ENCODE measurements at regions not wholly inside any gene's neighbourhood (a gene's known extent, or its start where the extent isn't known, plus 50 kb on each side); places are given as distances from the start of the nearest gene placed in this dataset.

DNA sequence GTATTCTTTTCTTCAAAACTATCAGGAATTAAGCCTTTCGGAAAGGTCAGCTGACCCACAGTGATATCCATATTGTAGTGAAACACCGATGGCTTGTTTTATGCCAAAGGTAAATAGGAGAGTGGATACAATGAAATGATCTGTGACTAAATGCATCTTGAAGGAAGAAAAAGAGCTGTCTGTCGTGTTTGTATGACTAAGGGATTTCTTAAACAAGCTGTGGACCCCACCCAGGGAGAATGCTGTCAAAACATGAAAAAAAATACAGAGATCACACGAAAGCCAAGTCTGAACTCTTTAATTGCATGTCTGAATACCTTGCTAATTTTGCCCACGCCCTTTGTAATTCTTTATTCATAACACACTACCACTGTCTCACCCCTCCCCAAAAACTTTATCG, 286.4 kb upstream of the WWC1 start:
- no peak for DNase-seq

DNA sequence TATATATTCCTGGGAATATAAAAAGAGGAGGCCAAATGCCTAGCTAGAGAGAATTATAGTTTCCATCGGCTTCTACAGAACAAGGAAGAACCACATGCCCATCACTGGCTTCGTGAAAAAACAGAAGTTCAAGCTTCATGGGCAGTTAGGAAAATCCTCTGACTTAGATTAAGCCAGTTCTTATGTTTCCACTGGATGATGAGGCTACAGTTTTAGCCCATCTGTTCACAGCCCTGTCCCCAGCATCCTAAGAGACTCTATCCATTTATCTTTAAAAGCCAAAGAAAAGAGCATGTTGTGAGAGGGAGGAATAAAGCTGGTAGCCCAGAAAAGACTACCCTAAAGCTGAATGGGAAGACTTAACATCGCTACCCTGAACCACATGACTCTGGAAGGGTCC, 285.5 kb upstream of the WWC1 start:
- DNase-seq, result peak in 1 of 58 donors; percentile 18

DNA sequence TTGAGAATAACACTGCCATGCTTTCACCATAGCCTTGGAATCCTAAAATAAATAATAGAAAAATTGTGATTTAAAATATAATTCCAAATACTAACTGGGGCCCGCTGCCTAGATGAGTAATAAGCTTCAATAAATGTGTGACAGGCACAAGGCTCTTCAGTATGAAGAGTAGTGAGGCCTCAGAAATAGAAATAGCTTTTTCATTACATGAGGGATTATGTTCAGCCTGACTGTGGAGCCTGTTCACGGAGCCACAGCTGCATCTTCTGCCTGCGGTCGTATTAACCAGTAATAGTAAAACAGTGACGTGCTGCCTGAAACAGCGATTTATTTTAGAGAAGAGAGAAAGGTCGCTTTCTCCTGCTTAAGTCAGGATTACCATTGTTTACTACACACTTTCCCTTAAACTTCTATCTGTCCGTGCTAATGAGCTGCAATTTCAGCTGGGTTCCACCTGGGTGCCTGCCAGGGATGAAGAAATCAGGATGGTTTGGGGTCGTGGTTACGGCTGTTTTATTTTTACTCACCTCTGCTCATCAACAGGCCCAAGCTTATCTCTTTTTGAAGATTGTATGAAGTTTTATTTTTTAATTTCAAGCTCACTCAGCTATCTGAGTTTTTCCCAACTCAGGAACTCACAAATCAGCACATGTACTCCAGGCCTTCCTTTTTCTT, 284.9 kb upstream of the WWC1 start:
- DNase-seq, result peak in 3 of 58 donors; percentile 2 to 8 (median 3)

DNA sequence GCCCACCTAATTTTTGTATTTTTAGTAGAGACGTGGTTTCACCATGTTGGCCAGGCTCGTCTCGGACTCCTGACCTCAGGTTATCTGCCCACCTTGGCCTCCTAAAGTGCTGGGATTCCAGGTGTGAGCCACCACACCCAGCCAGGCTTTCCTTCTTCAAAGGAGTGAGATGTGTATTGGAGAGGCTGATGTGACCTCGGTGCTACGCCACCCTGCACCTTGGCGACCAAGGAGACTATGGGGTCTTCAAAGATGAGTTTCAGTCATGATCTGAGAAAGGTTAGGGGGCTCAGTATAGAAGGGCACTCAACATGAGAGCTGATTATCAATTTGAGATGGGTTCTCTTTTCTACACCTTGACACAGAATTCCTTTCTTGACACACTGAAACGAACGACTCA, 284.2 kb upstream of the WWC1 start:
- no peak for DNase-seq

DNA sequence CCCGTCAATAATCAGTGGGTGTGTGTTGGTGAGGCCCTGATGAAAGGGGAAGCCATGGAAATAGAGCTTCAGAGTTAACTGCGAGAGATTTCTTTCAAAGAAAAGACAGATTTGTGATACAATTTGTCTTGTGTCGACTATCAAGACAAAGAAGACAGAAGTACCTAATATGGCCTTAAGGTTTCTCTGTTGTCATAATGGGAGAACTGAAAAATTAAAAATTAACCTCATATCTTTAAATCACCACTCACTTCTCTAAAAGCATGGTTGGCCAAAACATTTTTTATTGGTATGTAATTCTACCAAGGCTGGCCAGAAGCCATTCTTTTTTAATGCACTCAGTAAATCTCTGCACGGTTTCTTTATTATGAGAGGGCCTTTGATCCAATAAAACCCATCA, 282.9 kb upstream of the WWC1 start:
- no peak for DNase-seq

DNA sequence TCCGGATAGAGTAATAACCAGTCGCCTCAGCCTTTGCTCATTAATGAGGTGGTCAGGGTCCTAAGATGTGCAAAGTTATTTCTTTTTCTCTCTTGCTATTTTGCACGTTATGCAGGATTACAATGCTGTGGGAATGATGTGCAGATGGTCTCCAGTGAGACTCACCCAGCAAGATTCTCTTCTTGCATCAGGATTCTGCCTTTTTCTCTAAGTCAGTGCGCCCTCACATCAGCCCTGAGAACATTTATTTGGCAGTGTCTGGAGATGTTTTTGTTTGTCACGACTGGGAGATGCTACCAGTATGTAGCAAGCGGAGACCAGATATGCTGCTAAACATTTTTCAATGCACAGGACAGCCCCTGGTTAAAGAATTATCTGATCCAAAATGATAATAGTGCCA, 280.3 kb upstream of the WWC1 start:
- no peak for DNase-seq

DNA sequence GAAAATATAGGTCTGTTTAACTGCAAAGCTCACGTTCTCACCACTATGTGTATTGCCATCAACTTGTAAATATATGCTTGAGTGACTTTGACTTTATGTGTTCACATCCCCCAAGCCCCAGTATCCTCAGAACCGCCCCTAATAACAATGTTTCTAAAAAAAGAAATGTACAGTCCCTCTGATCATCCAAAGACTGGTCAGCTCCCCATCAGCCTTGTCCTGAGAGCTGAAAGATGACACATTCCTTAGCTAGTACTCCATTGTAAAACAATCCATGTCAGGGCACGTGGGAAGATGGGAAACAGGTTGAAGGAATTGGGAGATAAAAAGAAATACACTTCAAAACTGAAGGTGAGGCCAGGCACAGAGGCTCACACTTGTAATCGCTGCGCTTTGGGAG, 279.4 kb upstream of the WWC1 start:
- no peak for DNase-seq

DNA sequence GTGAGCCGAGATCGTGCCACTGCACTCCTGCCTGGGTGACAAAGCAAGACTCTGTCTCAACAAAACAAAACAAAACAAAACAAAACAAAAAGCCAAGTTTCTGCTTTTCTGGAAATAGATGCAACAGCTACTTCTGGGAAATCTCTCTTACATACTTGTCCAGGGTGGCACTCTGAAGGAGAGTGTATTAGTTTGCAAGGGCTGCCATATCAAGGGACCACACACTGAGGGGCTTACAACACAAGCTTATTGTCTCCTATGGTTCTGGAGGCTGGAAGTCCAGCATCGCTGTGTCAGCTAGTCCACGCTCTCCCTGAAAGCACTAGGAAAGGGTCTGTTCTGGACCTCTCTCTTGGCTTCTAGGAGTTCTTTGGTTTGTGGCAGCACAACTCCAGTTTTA, 277.9 kb upstream of the WWC1 start:
- DNase-seq, result no peak

DNA sequence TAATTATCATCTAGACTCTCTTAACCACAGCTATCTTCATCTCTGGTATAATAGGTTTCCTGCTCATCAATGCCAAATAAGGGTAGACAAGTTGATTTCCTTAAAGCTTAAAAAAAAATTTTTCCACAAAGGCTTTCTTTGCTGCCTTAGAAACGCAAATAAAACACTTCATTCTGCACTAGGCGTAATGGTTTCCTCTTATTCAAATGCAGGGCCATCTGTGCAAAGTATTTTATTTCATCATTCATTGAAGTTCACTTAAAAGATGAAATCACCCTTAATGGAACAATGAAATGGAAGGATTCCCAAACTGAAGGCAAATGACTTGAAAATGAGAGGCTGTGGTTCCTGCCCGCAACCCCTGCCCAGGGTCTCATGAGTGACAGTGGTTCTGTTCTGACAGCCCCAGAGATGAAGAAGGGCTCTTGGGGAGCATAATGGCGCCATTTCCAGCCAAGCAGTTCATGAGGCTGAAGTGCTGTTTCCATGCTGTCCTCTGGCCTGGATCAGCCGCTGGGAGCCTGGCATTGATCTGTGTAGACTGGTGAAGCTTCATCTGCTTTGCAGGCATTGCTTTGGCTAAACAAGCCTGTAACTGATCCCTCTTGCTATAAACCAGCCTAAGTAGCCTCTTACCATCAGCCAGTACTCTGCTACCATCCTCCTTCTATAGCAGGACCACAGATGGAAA, 276.9 kb upstream of the WWC1 start:
- DNase-seq, result no peak

DNA sequence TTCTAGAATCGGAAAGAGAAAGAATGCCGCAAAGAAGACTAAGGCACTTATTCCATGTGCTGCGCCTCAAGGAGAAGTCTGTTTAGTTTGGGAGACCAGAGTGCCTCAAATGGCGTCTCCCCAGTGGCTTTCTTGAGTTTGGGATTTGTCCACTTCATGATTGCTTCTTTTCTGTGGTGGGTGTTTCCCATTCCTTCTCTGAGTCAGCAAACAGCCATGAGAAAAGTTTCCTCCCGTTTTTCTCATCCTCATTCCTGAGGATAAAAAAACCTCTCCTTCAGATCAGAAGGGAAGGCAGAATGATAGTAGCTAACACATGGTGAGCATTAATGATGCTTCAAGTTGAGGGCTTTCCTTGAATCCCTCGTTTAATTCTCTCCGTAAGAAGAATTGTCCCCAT, 275.9 kb upstream of the WWC1 start:
- no peak for DNase-seq

DNA sequence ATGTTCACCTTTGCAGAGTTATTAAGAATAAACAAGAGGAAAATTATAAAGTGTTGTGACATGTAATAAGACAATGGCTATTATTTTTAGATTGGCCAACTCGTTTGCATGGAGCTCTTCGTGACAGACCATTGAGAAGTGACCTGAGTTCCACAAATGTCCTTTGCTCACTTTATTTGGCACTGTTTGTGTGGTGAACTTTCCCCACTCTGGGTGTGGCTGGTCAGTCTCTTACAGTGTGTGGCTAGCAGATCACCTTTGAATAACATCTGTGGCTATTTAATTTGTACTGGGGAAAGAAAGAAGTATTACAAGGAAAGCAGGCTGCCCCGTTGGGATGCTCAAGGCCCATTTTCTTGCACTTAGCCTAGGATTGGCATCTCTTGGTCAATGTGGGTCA, 274.1 kb upstream of the WWC1 start:
- DNase-seq, result no peak

DNA sequence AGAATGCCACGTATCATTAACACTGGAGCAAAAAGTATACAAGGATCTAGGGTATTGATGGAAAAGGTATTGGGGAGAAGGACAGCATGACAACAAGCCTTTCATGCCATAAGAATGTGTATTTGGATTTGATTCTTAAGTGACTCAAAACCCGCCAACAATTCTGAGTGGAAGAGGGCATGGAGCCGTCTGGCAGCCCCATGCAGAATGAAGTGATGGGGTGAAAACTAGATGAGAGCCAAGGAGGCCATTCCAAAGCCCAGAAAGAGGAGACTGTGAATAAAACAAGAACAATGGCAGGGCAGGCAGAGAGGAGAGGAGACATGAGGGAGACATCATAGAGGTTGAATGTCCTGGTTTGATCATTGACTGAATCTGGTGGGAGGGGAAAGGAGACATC, 272.3 kb upstream of the WWC1 start:
- DNase-seq, result peak in 2 of 58 donors; percentile 5 to 9

DNA sequence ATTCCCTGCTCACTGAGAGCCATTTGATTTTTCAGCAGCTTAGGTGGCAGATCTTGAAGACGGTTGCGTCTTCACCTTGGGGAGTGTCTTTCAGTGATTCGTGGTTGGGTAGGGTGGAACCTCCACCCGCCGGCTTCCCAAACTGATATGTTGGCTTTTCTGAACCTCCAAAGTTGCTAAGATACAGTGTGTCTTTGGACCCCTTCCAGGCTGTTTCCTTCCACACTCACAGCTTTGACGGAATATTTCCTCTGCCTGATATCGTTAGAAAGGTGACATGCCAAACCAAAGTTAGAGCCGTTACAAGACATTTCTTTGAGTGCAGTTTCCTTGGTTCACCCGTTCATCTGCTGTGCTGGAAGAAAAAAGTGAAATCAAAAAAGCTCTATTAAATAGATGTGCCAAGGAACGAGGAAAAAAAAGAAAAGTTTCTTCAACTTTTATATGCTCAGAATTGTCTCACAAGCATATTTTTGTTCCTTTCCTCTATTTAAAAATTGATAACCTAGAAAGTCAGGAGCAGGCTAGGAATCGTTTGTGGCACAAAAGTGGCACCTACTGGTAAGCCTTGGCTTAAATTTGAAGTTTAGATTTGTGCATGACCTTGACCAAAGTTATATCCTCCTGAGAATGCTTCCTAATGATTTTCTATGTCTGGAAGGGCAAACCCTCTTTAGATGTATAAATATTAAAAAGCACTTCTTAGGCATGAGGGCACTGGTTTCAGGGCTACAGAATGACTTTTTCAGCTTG, 270.7 kb upstream of the WWC1 start:
- DNase-seq, result no peak

DNA sequence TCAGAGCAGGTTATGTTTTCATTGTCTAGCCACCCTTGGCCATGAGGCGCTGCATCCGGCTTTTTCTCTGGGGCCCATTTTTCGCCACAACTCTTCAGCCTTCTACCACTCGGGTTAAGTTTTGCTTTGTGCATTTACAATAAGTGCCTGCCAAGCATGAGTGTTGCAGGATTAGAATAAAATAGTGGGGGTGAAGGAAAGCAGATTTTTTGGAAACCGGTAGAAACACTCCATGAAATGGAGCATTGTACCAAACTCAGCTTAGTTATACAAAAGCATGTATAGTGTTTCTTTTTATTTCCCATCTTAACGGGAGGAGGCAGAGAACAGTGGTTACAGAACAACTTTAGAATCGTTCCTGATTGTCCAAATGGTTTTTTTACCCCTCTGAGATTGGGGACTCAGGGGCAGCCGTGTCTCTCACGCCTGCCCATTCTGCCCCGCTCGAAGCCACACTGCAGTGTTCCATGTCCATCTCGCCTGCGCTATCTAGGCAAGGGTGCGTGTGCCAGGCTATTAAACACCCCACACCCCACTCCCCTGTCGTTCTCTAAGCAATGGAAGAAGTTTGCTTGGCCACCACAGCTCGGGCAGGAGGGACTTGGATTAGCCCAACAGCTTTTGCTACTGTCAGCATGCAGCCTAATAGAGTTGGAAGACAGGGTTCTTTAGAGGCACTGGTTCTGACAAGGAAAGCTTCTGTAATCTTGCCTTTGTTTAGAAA, 268.8 kb upstream of the WWC1 start:
- DNase-seq, result peak in 2 of 58 donors; percentile 19 to 43

DNA sequence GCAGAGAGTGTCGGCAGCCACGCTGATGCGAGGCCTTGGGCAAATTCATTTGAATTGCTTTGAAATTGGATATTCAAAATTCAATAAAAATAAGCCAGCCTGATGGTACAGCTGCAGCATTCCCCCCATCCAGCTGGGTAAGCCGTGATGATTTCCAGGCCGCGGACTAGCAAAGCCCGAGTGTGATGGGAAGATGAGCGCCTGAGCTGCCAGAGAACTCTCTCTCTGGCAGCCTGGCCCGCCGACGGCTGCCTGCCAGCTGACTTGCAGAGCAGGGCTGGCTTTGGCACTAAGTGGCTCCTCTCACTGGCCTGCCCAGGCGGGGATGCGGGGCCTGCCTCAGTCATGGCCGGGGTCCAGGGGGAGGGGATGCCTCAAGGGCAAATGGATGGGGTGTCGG, 268.3 kb upstream of the WWC1 start:
- DNase-seq, result peak in 55 of 58 donors; percentile 13 to 79 (median 55)

DNA sequence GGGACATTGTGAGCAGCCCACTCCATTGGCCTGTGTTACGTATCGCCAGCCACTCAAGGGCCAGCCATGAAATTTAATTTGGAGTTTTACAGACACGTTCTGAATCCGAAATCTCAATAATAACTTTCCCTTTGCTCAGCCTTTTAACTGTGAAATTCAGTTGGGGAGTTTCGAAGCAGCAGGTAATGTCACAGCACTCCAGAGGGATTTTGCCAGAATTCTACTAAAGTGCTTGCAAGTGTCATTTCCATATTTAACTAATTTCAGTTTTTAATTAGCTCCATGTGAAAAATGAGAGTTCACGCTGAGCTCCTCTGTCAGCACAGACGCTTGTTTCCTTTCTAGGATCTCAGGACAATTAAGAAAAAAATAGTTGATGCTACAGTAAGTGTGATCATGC, 267.1 kb upstream of the WWC1 start:
- DNase-seq, result no peak

DNA sequence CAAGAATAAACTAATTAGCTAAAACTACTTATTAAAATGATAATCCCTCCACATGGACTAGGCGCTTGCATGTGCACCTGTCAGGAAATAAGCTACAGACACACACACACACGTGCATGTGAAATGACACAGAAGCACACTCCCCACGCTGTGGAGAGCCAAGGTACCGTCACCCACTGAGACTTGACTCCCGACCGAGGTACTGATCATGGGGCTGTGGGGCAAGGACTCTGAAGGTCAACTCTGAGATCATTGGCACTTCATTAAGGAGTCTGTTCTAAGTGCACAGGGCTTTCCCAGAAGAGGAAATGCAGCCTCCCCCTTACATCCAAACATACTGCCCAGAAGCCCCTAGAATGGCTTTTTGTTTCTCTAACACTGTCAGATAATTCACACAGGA, 264.4 kb upstream of the WWC1 start:
- no peak for DNase-seq

DNA sequence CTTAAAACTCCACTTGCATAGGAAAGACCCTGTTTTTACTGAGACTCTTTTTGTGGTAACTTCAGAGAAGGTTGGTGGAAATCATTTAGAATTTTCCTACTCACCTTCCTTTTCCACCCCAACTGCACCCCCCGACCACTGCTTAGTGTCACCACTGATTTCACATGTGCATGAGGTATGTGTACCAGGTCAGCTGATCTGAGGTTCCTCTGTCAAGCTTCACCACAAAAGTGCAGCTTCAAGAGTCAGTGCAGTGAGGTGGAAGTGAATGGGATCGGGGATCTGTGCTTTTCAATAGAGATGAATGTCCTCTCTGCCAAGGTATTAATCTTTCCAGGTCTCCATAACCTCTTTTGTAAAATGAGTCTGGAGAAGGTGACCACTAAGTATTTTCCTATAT, 260.5 kb upstream of the WWC1 start:
- no peak for DNase-seq

DNA sequence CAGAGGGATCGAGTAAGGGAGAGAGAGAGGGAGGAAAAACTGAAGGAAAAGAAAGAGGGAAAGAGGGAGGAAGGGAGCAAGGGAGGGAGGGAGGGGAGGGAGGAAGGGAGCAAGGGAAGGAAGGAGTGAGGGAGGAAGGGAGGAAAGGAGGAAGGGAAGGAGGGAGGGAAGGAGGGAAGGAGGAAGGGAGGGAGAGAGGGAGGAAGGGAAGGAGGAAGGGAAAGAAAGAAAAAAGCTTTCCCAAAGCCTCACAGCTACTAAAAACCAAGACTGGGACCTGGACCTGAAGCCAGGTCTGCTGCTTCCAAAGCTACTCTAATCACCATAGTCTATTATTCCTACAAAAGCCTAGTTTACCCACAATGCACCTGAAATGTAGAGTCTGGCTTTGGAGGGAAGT, 259.8 kb upstream of the WWC1 start:
- DNase-seq, result no peak

DNA sequence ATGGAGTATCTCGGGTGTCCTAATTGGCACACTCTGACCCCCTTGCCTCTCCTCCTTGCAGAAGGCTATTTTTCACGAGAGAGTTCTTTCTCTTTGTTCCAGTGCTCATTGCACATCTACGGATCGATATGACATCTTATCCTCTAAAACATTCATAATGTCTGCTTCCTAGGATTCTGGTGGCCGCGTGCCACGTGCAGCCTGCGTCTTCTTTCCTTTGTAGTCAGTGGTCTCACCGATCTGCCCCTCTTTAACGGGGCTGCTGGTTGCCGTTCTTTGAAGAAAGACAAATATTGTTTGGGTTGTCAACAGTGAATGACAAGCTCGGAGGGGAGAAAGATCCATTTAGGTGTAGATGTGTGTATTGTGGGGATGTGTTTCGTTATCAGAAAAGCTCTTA, 252.4 kb upstream of the WWC1 start:
- no peak for DNase-seq

DNA sequence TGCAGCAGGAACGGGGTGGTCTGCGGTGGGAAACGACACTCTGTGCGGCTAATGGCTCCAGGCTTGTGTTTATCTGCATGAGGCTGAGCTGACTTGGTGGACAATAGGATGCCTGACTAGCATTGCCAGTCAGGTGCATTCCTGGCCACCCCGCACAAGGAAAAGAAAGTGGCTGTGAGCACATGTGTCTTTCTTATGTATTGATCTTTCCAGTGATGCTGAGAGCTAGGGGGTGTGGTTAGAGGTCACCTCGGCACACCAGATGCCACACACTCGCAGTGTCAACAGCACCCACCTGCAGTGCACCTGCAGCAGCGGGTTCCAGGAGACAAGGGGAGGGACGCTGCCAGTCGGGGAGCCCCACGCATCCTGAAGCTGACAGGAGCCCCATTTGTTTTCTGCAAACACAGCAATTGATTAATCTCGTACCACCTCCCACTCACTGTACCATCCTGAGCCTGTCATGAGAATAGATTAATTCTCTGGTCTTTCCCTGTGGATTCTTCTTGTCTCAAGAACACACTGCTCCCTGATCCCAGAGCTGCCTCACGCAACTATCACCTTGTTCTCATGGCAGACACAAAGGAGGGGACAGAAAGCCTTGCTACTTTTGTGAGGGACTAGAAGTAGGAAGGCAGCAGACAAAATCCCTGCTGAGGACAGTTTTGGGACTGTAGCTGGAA, 251.7 kb upstream of the WWC1 start:
- DNase-seq, result no peak
